Adipocyte (in vitro differentiated cells): ENCODE measurements at regions not wholly inside any gene's neighbourhood (a gene's known extent, or its start where the extent isn't known, plus 50 kb on each side); places are given as distances from the start of the nearest gene placed in this dataset.

Experiments used
- DNase-seq: peaks from one replicate; pipeline ENCODE4 v3.0.0-alpha.2; 2015; ENCODE audit warnings: low read depth
- H3K27me3 ChIP-seq: replicated peaks from 2 replicates; pipeline ENCODE4 v1.7.0; 2013; ENCODE audit warnings: mild to moderate bottlenecking, low read length, moderate library complexity; ENCODE audit not compliant: control insufficient read depth, insufficient read depth
- H3K36me3 ChIP-seq: 2 replicates; pipeline ENCODE4 v1.7.0; 2013; ENCODE audit warnings: low read length, mild to moderate bottlenecking, moderate library complexity; ENCODE audit not compliant: control insufficient read depth, insufficient read depth, severe bottlenecking
- H3K4me1 ChIP-seq: 2 replicates; pipeline ENCODE4 v1.7.0; 2013; ENCODE audit warnings: mild to moderate bottlenecking, low read length, moderate library complexity; ENCODE audit not compliant: control insufficient read depth, insufficient read depth
- H3K4me3 ChIP-seq: 2 replicates; pipeline ENCODE4 v1.7.0; 2013; ENCODE audit warnings: mild to moderate bottlenecking, low read length, moderate library complexity
- H3K9ac ChIP-seq: 2 replicates; pipeline ENCODE4 v1.7.0; 2013; ENCODE audit warnings: mild to moderate bottlenecking, low read length, moderate library complexity
- H3K9me3 ChIP-seq: 2 replicates; pipeline ENCODE4 v1.7.0; 2013; ENCODE audit warnings: mild to moderate bottlenecking, low read length, moderate library complexity; ENCODE audit not compliant: control insufficient read depth

- Histone ChIP-seq H3K36me3 (no peaks in the 10 kb centered on the region), H3K9me3 (no peaks in the 10 kb centered on the region), H3K9ac (no peak overlapping the region), H3K4me1 (peaks cover 5% of the 10 kb centered on the region), H3K27me3 (no peaks in the 10 kb centered on the region), H3K4me3 (no peak overlapping the region)
- DNase-seq, result peak; percentile 57
These were observed 55.7 kb upstream of the PHACTR2 start for GRCh38 chr6:143621876-143622605.

- no peaks in the 10 kb centered on the region for H3K9me3 ChIP-seq
- no peak overlapping the region for H3K9ac ChIP-seq
These were observed 56.4 kb upstream of the PHACTR2 start for GRCh38 chr6:143621159-143621873.

GRCh38 chr6:143620447-143620846 lies 57.3 kb upstream of the PHACTR2 start:
- Histone ChIP-seq H3K9ac (no peak overlapping the region), H3K9me3 (no peaks in the 10 kb centered on the region), H3K4me1 (peaks cover 5% of the 10 kb centered on the region), H3K4me3 (no peak overlapping the region), H3K36me3 (no peaks in the 10 kb centered on the region), H3K27me3 (no peaks in the 10 kb centered on the region)
- DNase-seq, result peak; percentile 67

More at GRCh38 chr6:143621159-143621873, 56.4 kb upstream of the PHACTR2 start:
- no peak overlapping the region for H3K4me3 ChIP-seq
- H3K27me3 ChIP-seq, result no peaks in the 10 kb centered on the region
- H3K36me3 ChIP-seq, result no peaks in the 10 kb centered on the region
- peaks cover 5% of the 10 kb centered on the region for H3K4me1 ChIP-seq
- DNase-seq, result no peak

GRCh38 chr6:143619824-143620401 lies 57.9 kb upstream of the PHACTR2 start:
- Histone ChIP-seq H3K4me3 (no peak overlapping the region), H3K27me3 (no peaks in the 10 kb centered on the region), H3K36me3 (no peaks in the 10 kb centered on the region), H3K4me1 (peaks cover 5% of the 10 kb centered on the region), H3K9ac (no peak overlapping the region), H3K9me3 (no peaks in the 10 kb centered on the region)
- no peak for DNase-seq

- Histone ChIP-seq H3K4me1 (peaks cover 5% of the 10 kb centered on the region), H3K9ac (no peak overlapping the region), H3K9me3 (no peaks in the 10 kb centered on the region), H3K4me3 (no peak overlapping the region), H3K36me3 (no peaks in the 10 kb centered on the region), H3K27me3 (no peaks in the 10 kb centered on the region)
- DNase-seq, result no peak
These were observed 61.0 kb upstream of the PHACTR2 start for GRCh38 chr6:143616741-143617140.

GRCh38 chr6:143615785-143616184 lies 62.0 kb upstream of the PHACTR2 start:
- H3K4me1 ChIP-seq, result peaks cover 4% of the 10 kb centered on the region
- no peaks in the 10 kb centered on the region for H3K36me3 ChIP-seq
- no peaks in the 10 kb centered on the region for H3K27me3 ChIP-seq
- no peak overlapping the region for H3K4me3 ChIP-seq
- no peak for DNase-seq
- H3K9me3 ChIP-seq, result no peaks in the 10 kb centered on the region
- no peak overlapping the region for H3K9ac ChIP-seq

- DNase-seq, result no peak
- no peaks in the 10 kb centered on the region for H3K9me3 ChIP-seq
- H3K27me3 ChIP-seq, result no peaks in the 10 kb centered on the region
- no peaks in the 10 kb centered on the region for H3K4me1 ChIP-seq
- H3K4me3 ChIP-seq, result no peak overlapping the region
- no peak overlapping the region for H3K9ac ChIP-seq
- H3K36me3 ChIP-seq, result no peaks in the 10 kb centered on the region
These were observed 63.5 kb upstream of the PHACTR2 start for GRCh38 chr6:143614235-143614634.

GRCh38 chr6:143613749-143614148 lies 64.0 kb upstream of the PHACTR2 start:
- Histone ChIP-seq H3K9me3 (no peaks in the 10 kb centered on the region), H3K4me1 (no peaks in the 10 kb centered on the region), H3K36me3 (no peaks in the 10 kb centered on the region), H3K9ac (no peak overlapping the region), H3K4me3 (no peak overlapping the region), H3K27me3 (no peaks in the 10 kb centered on the region)
- DNase-seq, result no peak

- Histone ChIP-seq H3K9ac (no peak overlapping the region), H3K36me3 (no peaks in the 10 kb centered on the region), H3K4me1 (peaks cover 6% of the 10 kb centered on the region), H3K27me3 (no peaks in the 10 kb centered on the region), H3K9me3 (no peaks in the 10 kb centered on the region), H3K4me3 (no peak overlapping the region)
- DNase-seq, result no peak
These were observed 65.6 kb upstream of the PHACTR2 start for GRCh38 chr6:143612186-143612585.

- Histone ChIP-seq H3K9ac (no peak overlapping the region), H3K36me3 (no peaks in the 10 kb centered on the region), H3K27me3 (no peaks in the 10 kb centered on the region), H3K4me3 (no peak overlapping the region), H3K9me3 (no peaks in the 10 kb centered on the region), H3K4me1 (peaks cover 11% of the 10 kb centered on the region)
- no peak for DNase-seq
These were observed 66.2 kb upstream of the PHACTR2 start for GRCh38 chr6:143611580-143611979.

GRCh38 chr6:143609972-143610371 lies 67.8 kb upstream of the PHACTR2 start:
- DNase-seq, result no peak
- no peak overlapping the region for H3K4me3 ChIP-seq
- H3K9me3 ChIP-seq, result no peaks in the 10 kb centered on the region
- H3K4me1 ChIP-seq, result peaks cover 11% of the 10 kb centered on the region
- H3K36me3 ChIP-seq, result no peaks in the 10 kb centered on the region
- H3K9ac ChIP-seq, result no peak overlapping the region
- H3K27me3 ChIP-seq, result no peaks in the 10 kb centered on the region
